ENCODE measurements at regions not wholly inside any gene's neighbourhood (a gene's known extent, or its start where the extent isn't known, plus 50 kb on each side); places are given as distances from the start of the nearest gene placed in this dataset.

DNA sequence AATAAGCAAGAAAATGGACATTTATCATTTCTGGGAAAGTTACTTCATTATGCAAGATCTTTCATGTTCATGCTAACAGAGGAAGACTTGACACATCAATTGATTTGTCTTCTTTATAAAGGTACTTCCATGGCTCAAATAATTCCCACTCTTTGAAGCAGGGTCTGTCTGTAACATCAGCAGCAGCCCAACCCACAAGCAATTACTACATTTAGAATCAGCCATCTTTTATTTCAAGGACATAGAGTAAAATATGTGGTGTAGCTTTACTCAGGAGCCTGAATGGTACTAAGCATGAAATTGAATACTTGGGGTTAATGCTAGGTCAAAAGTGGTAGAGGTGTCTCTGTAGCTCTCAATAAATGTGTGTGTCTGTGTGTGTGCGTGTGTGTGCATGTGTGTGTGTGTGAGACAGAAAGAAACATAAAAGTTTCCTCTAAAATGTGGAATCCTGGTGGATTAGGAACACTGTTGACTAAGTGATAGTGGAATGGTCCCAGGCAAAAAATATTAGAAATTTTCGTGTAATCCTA is 581.1 kb downstream of the CAAP1 start:
- no peak for TF ChIP-seq PREB (CRISPR knock-in tag; IDR thresholded peaks at IDR 0.05; ENCODE audit: borderline replicate concordance)
- no peak for TF ChIP-seq MAX (CRISPR knock-in tag; IDR thresholded peaks at IDR 0.05)
- TF ChIP-seq, protein P1, sequence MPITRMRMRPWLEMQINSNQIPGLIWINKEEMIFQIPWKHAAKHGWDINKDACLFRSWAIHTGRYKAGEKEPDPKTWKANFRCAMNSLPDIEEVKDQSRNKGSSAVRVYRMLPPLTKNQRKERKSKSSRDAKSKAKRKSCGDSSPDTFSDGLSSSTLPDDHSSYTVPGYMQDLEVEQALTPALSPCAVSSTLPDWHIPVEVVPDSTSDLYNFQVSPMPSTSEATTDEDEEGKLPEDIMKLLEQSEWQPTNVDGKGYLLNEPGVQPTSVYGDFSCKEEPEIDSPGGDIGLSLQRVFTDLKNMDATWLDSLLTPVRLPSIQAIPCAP (CRISPR knock-in tag; IDR thresholded peaks at IDR 0.05), result no peak
- TF ChIP-seq ZMAT4 (CRISPR knock-in tag; IDR thresholded peaks at IDR 0.05), result no peak
- no peak for TF ChIP-seq SMAD4 (CRISPR knock-in tag; IDR thresholded peaks at IDR 0.05)
- no peak for TF ChIP-seq KAT7 (CRISPR knock-in tag; IDR thresholded peaks at IDR 0.05; ENCODE audit: borderline replicate concordance)
- no peak for TF ChIP-seq ATF2 (CRISPR knock-in tag; IDR thresholded peaks at IDR 0.05; ENCODE audit: borderline replicate concordance, low read depth)
- POLR2A ChIA-PET, result no interaction called here
- H3K27ac Mint-ChIP-seq, result no peak overlapping the region
- H3K36me3 Mint-ChIP-seq, result no peaks in the 10 kb centered on the region
- H3K9me3 Mint-ChIP-seq, result no peaks in the 10 kb centered on the region
- CTCF ChIA-PET, result no interaction called here
- H3K4me3 Mint-ChIP-seq, result no peak overlapping the region
- H3K27me3 Mint-ChIP-seq (ENCODE audit: low read depth), result no peaks in the 10 kb centered on the region
- ATAC-seq (no peak), DNase-seq (ENCODE audit: low spot score) (no peak)
- H3K4me1 Mint-ChIP-seq, result no peaks in the 10 kb centered on the region

- POLR2A ChIA-PET, result no interaction called here
- no peaks in the 10 kb centered on the region for H3K4me1 Mint-ChIP-seq
- H3K4me3 Mint-ChIP-seq, result no peak overlapping the region
- DNase-seq (ENCODE audit: low spot score) (no peak), ATAC-seq (no peak)
- H3K9me3 Mint-ChIP-seq, result no peaks in the 10 kb centered on the region
- no peak for TF ChIP-seq ATF6 (CRISPR knock-in tag; IDR thresholded peaks at IDR 0.05)
- TF ChIP-seq, protein P2, sequence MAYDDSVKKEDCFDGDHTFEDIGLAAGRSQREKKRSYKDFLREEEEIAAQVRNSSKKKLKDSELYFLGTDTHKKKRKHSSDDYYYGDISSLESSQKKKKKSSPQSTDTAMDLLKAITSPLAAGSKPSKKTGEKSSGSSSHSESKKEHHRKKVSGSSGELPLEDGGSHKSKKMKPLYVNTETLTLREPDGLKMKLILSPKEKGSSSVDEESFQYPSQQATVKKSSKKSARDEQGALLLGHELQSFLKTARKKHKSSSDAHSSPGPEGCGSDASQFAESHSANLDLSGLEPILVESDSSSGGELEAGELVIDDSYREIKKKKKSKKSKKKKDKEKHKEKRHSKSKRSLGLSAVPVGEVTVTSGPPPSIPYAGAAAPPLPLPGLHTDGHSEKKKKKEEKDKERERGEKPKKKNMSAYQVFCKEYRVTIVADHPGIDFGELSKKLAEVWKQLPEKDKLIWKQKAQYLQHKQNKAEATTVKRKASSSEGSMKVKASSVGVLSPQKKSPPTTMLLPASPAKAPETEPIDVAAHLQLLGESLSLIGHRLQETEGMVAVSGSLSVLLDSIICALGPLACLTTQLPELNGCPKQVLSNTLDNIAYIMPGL (CRISPR knock-in tag; IDR thresholded peaks at IDR 0.05), result no peak
- no peaks in the 10 kb centered on the region for H3K36me3 Mint-ChIP-seq
- H3K27ac Mint-ChIP-seq, result no peak overlapping the region
- CTCF ChIA-PET, result no interaction called here
- H3K27me3 Mint-ChIP-seq (ENCODE audit: low read depth), result no peaks in the 10 kb centered on the region
Measured at GRCh38 chr9:26310294-26310693, 582.3 kb downstream of the CAAP1 start.

- H3K4me3 Mint-ChIP-seq, result no peak overlapping the region
- DNase-seq (ENCODE audit: low spot score) (no peak), ATAC-seq (no peak)
- H3K27me3 Mint-ChIP-seq (ENCODE audit: low read depth), result no peaks in the 10 kb centered on the region
- no peaks in the 10 kb centered on the region for H3K4me1 Mint-ChIP-seq
- H3K36me3 Mint-ChIP-seq, result no peaks in the 10 kb centered on the region
- no peak for TF ChIP-seq TEAD1 (CRISPR knock-in tag; IDR thresholded peaks at IDR 0.05)
- ChIA-PET CTCF (interaction anchor here (0.9 kb wide), 1 partner anchor 19 kb away, joined by 3 read pairs; no protein-coding TSS in a partner anchor), POLR2A (no interaction called here)
- no peaks in the 10 kb centered on the region for H3K9me3 Mint-ChIP-seq
- no peak overlapping the region for H3K27ac Mint-ChIP-seq
Measured at GRCh38 chr9:26308328-26308727, 584.3 kb downstream of the CAAP1 start.

DNA sequence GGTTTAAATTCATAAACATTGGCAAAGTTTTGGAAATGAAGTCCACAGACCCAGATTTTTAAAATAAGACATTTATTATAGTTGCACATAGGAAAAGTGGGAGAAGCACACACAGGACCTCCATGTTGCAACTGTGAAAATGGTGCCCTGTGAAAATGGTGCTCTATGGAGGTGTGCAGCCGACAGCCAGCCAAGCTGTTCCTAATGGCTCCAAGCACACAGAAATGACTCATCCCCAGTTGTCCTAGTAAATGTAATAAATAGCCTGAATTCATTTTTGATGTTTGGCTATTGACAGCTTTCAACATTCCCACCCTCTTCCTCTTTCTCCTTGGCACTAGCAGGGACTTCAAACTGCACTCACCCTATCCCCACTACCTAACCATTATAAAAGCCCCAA is 590.9 kb downstream of the CAAP1 start:
- H3K9me3 Mint-ChIP-seq, result no peaks in the 10 kb centered on the region
- no peaks in the 10 kb centered on the region for H3K36me3 Mint-ChIP-seq
- no peak for DNase-seq (ENCODE audit: low spot score)
- ChIA-PET CTCF (no interaction called here), POLR2A (no interaction called here)
- no peaks in the 10 kb centered on the region for H3K4me1 Mint-ChIP-seq
- no peaks in the 10 kb centered on the region for H3K27me3 Mint-ChIP-seq (ENCODE audit: low read depth)
- H3K27ac Mint-ChIP-seq, result no peak overlapping the region
- no peak for ATAC-seq
- no peak overlapping the region for H3K4me3 Mint-ChIP-seq
- TF ChIP-seq CREM (CRISPR knock-in tag; IDR thresholded peaks at IDR 0.05), result no peak
- no peak for TF ChIP-seq MAX (CRISPR knock-in tag; IDR thresholded peaks at IDR 0.05)
- TF ChIP-seq GRHL2 (CRISPR knock-in tag; IDR thresholded peaks at IDR 0.05; ENCODE audit: insufficient replicate concordance, severe bottlenecking), result no peak
- TF ChIP-seq ARID4B (CRISPR knock-in tag; IDR thresholded peaks at IDR 0.05; ENCODE audit: borderline replicate concordance), result no peak
